NCI-H187 (cell line): ENCODE measurements at regions not wholly inside any gene's neighbourhood (a gene's known extent, or its start where the extent isn't known, plus 50 kb on each side); places are given as distances from the start of the nearest gene placed in this dataset.
"Not testable (repeated sequence)": the region's sequence is repeated elsewhere in the genome, so short reads cannot be mapped to it uniquely, and the experiment has no call there.

Experiments
- DNase-seq, 2 experiments: peaks; one replicate each; lab custom pipeline; 2025; lab: John Stamatoyannopoulos, UW

DNA sequence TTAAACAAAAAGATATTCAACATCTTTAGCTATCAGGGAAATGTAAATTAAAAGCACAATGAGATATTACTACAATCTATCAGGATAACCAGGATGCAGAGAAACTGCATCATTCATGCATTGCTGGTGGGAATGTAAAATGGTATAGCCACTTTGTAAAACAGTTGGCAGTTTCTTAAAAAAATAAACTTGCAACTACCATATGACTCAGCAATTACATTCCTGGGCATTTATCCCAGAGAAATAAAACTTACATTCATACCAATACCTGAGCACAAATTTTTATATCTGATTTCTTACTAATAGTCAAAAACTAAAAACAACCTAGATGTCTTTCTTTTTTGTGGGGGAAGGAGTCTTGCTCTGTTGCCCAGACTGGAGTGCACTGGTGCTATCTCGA, 190.3 kb upstream of the TAB2 start:
- DNase-seq = no peak

GRCh38 chr6:149128489-149129145, 188.9 kb upstream of the TAB2 start:
- DNase-seq = no peak

DNA sequence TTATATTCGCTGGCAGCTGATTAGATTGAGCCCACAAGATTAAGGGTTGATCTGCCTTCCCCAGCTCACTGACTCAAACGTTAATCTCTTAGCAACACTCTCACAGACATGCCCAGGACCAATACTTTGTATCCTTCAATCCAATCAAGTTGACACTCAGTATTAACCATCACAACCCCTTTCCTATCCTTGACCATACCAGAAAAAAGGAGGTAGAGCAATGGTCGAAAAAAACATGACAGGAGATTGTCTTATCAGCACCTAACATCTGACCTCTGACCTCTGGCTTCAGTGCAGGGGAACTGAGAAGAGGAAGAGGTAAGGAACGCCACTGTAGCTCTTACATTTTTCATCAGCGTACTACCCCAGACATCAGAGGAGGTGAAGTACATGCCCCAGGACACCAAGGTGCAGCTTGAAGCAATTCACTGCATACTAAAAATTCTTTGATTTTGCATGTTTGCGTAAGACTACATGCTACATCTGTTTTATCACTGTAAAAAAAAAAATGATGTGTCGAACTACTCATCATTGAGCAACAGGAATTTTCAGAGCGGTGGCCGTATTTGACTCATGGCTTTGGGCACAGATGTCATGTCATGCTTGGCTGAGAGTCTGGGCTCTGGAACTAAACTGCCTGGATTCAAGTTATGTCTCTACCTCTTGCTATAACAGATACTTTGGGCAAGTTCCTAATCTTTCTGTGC, 188.0 kb upstream of the TAB2 start:
- DNase-seq = no peak

- no peak for DNase-seq
Observed at GRCh38 chr6:149130090-149130489, 187.4 kb upstream of the TAB2 start.

GRCh38 chr6:149130508-149130907, 187.0 kb upstream of the TAB2 start:
- DNase-seq = no peak

GRCh38 chr6:149131891-149132290, 185.6 kb upstream of the TAB2 start:
- DNase-seq = no peak

- no peak for DNase-seq
Observed at GRCh38 chr6:149132336-149132735, 185.2 kb upstream of the TAB2 start.

- DNase-seq = no peak
Observed at GRCh38 chr6:149134511-149134933, 183.0 kb upstream of the TAB2 start.

GRCh38 chr6:149135809-149136208, 181.7 kb upstream of the TAB2 start:
- DNase-seq = no peak

DNA sequence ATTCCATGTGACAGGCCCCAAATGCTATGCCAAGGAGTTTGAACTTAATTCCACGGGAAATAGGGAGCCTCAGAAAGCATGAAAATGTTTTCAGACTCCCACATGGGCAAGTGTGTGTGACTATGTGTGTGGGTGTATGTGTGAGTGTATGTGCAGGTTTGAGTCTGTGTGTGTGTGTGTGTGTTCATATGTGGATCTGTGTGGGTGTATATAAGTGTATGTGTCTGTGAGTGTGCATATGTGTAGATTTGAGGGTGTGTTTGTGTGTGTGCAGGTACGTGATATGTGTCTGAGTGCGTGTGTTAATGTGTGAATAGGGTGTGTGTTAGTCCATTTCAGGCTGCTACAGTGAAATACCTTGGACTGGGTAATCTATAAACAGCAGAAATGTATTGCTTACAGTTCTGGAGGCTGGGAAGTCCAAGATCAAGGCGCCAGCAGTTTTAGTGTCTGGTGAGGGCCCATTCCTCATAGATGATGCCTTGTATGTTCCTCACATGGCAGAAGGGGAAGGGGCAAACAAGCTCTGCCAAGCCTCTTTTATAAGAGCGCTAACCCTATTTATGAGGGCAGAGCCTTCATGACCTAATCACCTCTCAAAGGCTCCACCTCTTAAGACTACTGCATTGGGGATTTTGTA, 181.1 kb upstream of the TAB2 start:
- no peak for DNase-seq

DNA sequence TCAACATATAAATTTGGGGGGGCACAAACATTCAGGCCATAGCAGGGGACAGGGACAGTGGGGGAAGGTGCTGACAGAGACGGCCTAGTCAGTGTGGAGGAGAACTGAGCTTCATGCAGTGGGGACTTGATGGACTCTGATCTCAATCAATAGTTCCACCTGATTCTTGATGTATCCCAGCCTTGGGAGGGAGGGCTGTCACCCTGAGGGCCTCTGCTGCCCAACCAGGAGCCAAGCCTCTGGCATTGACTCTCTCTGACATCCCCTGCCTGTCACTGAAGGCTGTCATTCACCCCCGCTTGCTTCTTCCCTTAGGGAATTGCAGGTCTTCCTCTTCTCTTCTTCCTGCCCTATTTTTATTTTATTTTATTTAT, 180.6 kb upstream of the TAB2 start:
- no peak for DNase-seq

- no peak for DNase-seq
Observed at GRCh38 chr6:149137594-149137993, 179.9 kb upstream of the TAB2 start.

DNA sequence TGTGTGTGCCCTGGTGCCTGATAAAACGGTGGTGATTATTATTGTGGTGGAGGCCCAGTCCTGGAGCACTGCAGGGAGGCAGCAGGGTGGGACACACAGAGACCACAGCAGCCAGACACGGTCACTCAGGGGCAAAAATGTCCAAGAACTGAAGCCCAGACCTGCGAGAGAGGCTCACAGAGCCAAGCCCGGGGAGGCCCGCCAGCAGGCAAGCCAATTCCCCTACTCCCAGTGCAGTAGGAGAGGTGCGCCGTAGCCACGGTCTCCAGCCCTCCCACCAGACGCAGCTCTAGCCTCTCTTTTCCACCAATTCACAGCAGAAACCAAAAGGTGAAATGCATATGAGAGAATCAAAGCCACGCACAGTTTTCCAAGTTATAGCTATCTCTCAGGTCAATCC, 179.4 kb upstream of the TAB2 start:
- no peak for DNase-seq

DNA sequence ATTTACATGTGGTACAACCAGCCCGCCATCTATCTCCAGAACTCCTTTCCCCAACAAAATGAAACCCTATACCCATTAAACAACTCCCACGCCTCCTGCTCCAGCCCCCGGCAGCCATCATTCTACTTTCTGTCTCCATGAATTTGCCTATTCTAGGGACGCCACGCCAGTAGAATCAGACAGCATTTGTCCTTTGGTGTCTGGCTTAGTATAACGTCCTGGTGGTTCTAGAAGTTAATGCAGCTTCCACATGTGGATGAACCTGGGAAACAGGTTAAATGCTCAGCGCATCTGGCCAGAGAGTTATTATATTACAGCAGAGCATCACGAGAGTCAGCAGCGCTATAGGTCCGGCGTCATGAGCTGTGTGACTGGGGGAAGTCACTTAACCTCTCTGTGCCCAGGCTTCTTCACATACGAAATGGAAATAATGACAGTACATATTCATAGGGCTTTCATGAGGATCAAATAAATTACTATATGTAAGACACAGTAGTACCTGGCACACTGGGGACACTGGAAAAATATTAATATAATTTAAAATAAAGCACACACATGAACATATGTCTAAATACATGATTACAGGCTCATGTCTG, 178.7 kb upstream of the TAB2 start:
- DNase-seq = no peak

DNA sequence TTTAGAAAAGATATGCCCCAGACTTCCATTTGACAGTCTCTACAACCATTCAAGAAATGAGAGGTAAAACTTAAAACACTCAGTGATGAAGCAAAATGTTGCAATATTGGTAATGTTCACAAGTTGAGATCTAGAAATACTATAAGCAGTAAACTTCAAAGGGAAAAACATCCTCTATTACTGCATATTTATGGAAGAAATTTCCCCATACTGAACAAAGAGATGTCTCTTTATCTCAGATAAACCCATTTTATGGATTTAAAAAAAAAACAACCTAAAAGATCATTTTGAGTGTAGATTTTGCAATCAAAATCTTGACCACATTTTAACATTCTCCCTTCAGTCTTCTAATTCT, 177.8 kb upstream of the TAB2 start:
- DNase-seq = no peak

DNA sequence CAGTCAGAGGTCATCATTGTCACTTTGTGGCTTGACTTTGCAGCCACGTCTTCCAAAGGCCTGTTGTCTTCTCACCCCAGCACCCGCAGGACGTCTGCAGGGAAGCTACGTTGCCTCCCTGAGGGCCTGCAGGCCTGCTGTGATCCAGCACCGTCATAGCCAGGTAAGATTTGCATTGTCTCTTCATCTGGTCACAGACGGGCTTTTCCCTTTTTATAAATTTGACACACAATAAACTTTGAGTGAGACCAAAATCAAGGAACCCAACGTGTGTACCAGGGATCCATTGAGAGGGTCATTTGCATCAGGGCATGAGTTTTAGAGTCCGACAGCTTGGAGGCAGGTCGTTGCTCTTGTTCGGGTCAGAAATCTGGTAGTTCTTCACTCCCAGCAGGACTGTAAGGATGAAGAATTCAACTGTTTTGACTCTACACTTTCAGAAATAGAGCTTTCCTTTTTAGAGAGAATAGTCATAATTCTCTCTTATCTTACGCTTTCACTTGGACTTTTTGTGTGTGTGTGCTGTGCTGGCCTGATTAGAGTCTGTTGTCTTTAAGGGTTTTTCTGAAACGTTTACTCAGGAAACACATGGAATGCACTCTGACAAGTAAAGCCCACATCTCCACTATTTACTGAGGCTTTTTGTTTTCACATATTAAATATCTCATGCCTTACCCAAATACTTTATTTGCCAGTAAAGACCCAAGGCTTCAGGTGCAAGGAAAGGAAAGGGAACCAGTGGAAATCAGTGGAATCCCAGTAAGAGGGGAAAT, 177.2 kb upstream of the TAB2 start:
- no peak for DNase-seq

- DNase-seq = no peak
Observed at GRCh38 chr6:149140910-149141290, 176.6 kb upstream of the TAB2 start.

DNA sequence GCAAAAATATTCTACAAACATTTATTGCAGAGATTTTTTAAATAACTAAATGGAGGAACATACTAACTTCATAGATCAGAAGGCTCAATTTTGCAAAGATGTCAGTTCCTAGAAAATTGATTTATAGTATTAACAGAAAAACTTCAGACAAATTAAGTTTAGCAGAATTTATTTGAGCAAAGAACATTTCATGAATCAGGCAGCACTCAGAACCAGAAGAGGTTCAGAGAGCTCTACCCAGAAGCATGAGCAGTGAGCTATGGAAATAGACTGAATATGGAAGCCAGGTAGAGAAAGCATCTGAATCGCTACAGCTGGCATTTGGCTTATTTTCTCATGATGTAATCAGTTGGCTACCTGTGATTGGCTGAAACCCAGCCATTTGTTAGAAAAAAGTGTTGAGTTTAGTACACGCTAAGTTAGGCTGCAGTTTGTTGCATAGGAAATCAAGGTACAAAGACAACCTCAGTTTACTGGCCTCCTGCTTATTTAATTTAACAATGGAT, 174.5 kb upstream of the TAB2 start:
- no peak for DNase-seq

DNA sequence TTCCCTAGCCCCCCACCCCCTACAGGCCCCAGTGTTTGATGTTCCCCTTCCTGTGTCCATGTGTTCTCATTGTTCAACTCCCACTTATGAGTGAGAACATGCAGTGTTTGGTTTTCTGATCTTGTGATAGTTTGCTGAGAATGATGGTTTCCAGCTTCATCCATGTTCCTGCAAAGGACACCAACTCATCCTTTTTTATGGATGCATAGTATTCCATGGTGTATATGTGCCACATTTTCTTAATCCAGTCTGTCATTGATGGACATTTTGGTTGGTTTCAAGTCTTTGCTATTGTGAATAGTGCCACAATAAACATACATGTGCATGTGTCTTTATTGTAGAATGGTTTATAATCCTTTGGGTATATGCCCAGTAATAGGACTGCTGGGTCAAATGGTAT, 171.7 kb upstream of the TAB2 start:
- DNase-seq = not testable (repeated sequence)

DNA sequence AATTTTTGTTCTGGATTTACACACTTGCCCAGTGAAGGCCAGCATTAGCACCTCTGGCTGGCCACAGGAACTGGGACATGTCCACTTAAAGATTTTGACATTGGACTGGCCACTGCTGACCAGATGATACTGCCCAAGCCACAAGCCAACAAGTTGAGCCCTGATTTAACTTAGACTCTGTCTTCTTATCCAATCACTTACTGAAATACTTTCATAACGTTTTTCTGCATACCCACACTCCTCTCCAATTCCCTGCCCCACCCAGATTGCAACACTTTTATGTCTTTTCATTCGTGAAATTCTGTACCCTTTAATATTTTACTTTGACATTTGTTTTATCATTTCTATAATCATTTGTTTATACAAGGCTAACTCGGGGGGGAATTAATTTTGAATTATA, 170.3 kb upstream of the TAB2 start:
- DNase-seq = no peak

GRCh38 chr6:149147938-149148718, 169.4 kb upstream of the TAB2 start:
- DNase-seq = no peak
